ENCODE measurements at regions not wholly inside any gene's neighbourhood (a gene's known extent, or its start where the extent isn't known, plus 50 kb on each side); places are given as distances from the start of the nearest gene placed in this dataset.

DNA sequence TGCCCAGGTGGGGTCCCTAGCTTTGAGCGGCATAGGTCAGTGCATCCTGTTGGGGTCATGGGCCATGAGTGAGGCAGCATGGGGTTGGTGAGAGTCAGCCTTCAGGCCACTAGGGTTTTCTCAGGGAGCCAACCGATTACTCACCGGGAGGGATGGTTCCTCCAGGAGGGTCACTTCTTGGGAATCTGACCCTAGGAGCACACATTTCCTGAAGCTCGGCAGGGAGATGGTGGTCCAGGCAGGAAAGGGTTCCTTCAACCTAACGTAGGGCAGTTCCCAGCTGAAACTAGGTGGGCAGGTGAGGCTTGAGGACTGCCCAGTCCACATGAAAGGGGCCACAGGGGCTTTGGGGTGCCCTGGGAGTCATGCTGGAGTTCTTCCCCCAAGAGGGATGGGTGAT, 218.0 kb downstream of the UBE3A start:
- TF ChIP-seq, protein P1, sequence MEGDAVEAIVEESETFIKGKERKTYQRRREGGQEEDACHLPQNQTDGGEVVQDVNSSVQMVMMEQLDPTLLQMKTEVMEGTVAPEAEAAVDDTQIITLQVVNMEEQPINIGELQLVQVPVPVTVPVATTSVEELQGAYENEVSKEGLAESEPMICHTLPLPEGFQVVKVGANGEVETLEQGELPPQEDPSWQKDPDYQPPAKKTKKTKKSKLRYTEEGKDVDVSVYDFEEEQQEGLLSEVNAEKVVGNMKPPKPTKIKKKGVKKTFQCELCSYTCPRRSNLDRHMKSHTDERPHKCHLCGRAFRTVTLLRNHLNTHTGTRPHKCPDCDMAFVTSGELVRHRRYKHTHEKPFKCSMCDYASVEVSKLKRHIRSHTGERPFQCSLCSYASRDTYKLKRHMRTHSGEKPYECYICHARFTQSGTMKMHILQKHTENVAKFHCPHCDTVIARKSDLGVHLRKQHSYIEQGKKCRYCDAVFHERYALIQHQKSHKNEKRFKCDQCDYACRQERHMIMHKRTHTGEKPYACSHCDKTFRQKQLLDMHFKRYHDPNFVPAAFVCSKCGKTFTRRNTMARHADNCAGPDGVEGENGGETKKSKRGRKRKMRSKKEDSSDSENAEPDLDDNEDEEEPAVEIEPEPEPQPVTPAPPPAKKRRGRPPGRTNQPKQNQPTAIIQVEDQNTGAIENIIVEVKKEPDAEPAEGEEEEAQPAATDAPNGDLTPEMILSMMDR (IDR thresholded peaks at IDR 0.05; ENCODE audit: insufficient read depth, low read depth, low read length, missing control alignments) = no peak
- no peak overlapping the region for H3K4me3 ChIP-seq (ENCODE audit: low read depth, low read length)
- DNase-seq (ENCODE audit: low read depth) = no peak

DNA sequence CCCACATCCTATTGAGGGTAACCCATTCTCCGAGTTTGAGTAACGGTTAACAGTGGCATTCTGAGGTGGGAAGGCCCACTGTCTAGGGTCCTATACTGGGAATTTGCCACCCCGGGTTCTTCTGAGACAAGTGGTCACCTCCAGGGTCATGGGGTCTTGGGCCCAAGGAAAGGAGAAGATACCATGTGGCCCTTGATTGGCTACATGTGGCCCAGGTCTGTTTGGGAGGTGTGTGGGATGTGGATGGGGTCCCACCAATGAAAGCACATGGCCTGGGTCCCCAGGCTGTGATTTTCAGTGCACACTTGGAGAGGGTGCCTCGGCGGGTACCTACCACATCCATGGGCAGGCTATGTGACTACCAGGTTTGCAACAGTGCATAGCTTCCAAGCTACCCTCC, 214.4 kb downstream of the UBE3A start:
- TF ChIP-seq, protein P1 (IDR thresholded peaks at IDR 0.05; ENCODE audit: insufficient read depth, low read depth, low read length, missing control alignments) = no peak
- H3K4me3 ChIP-seq (ENCODE audit: low read depth, low read length) = no peak overlapping the region
- DNase-seq (ENCODE audit: low read depth) = no peak

DNA sequence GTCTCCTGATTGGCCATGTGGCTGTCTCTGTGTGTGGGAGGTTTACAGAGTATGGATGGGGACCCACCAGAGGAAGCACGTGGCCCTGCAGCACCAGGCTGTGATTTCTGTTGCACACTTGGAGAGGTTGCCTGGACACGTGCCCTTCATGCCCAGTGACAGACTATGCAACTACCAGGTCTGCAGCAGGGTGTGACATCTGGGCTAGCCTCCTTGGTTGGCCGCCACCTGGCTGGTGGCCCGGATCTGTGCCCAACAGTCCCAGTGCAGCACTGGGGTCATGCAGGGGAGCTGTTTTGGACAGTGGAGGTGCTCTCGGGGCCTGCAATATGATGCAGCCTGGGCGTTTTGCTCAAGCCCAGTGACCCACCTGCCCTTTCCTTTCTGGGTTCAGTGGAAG, 212.5 kb downstream of the UBE3A start:
- no peak overlapping the region for H3K4me3 ChIP-seq (ENCODE audit: low read depth, low read length)
- no peak for DNase-seq (ENCODE audit: low read depth)
- TF ChIP-seq, protein P1 (IDR thresholded peaks at IDR 0.05; ENCODE audit: insufficient read depth, low read depth, low read length, missing control alignments) = no peak

DNA sequence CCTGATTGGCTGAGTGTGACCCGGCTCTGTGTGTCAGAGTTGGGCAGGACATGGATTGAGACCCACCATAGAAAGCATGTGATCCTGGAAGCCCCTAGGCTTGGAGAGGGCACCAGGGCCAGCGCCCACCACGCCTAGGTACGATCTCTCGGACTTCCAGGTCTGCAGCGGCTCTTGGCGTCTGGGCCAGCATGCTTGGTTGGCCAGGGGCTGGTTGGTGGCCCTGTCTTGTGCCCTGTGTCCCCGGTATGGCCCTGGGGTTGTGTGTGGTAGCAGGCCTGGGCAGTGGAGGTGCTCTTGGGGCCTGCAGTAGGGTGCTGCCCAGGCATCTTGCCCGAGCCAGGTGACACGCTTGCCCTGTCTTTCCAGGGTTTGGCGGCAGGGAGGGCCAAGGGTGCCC, 210.6 kb downstream of the UBE3A start:
- TF ChIP-seq, protein P1 (IDR thresholded peaks at IDR 0.05; ENCODE audit: insufficient read depth, low read depth, low read length, missing control alignments) = no peak
- H3K4me3 ChIP-seq (ENCODE audit: low read depth, low read length) = no peak overlapping the region
- no peak for DNase-seq (ENCODE audit: low read depth)

DNA sequence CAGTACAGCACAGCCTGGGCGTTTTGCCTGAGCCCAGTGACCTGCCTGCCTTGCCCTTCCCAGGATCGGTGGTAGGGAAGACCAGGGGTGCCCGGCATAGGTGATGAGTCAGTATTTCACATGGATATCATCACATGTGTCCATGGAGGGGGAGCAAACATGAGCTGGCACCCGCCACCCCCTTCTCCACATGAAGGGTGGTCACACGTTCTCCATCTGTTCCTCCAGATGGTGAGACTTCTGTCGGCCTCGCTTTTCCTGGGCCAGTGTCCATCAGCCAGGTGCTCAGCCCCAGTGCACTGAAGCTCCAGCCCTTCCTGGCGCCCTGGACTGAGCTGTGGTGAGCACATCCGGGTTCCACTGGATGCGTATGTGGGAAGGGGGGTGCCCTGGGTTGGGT, 208.4 kb downstream of the UBE3A start:
- no peak for DNase-seq (ENCODE audit: low read depth)

DNA sequence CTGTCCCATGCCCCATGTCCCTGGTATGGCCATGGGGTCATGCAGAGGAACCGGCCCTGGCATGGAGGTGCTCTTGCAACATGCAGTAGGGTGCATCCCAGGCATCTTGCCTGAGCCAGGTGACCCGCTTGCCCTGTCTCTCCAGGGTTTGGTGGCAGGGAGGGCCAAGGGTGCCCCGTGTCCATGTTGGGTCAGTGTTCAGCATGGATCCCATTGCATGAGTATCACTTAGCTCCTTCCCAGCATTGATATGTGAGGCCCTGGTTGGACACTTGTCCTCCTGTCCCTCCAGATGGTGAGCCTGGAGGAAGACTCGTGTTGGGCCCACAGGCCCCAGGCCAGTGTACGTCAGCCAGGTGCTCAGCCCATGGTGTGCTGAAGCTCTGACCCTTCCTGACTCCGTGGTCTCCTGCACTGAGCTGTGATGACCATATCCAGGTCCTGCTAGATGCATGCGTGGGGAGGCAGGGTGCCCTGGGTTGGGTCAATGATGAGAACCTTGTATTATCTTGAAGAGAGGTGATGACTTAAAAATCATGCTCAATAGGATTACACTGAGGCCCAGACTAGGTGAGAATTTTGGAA, 205.0 kb downstream of the UBE3A start:
- H3K4me3 ChIP-seq (ENCODE audit: low read depth, low read length) = no peak overlapping the region
- DNase-seq (ENCODE audit: low read depth) = no peak
- TF ChIP-seq, protein P1 (IDR thresholded peaks at IDR 0.05; ENCODE audit: insufficient read depth, low read depth, low read length, missing control alignments) = no peak

More for the DNA sequence above, 208.4 kb downstream of the UBE3A start:
- TF ChIP-seq, protein P1 (IDR thresholded peaks at IDR 0.05; ENCODE audit: insufficient read depth, low read depth, low read length, missing control alignments) = no peak
- H3K4me3 ChIP-seq (ENCODE audit: low read depth, low read length) = no peak overlapping the region

DNA sequence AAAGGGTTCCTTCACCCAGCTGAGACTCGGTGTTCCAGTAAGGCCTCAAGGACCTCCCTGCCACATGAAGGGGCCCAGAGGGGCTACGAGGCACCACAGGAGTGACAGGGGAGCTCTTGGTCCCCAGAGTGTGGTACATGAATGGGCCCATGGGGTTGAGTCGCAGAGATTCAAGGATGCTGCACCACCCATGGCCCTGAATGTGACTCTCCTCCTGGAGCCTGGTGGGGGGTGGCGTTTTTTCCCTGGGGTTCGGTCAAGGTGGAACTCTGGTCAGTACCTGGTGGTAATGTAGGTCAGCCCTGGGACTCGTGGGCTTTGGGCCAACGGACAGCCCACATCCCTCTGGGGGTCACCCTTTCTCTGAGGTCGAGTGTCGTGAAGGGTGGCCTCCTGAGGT, 204.0 kb downstream of the UBE3A start:
- DNase-seq (ENCODE audit: low read depth) = no peak
- TF ChIP-seq, protein P1 (IDR thresholded peaks at IDR 0.05; ENCODE audit: insufficient read depth, low read depth, low read length, missing control alignments) = no peak
- H3K4me3 ChIP-seq (ENCODE audit: low read depth, low read length) = no peak overlapping the region

Measured in GM12865 (cell line).